ENCODE measurements at regions not wholly inside any gene's neighbourhood (a gene's known extent, or its start where the extent isn't known, plus 50 kb on each side); places are given as distances from the start of the nearest gene placed in this dataset.
"Not testable (repeated sequence)": the region's sequence is repeated elsewhere in the genome, so short reads cannot be mapped to it uniquely, and the experiment has no call there.

DNA sequence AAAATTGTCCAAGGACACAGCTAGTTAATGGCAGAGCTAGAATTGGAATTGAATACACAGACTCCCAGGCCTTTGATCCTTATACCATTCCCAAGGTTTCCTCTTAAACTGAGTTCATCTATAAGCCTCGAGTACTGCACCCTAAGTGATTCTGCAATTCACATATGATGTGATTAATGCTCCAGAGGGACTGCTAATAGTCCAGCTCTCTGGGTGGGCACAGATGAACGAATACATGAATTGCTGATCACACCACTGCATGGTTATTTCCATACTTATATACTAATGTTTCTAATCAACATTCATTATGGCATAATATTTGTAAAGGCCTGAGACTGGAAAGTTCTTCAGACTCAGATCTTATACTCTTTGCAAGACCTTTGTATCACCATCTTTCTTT is 101.8 kb downstream of the NUFIP1 start:
- DNase-seq (ENCODE audit: low read depth) = no peak

DNA sequence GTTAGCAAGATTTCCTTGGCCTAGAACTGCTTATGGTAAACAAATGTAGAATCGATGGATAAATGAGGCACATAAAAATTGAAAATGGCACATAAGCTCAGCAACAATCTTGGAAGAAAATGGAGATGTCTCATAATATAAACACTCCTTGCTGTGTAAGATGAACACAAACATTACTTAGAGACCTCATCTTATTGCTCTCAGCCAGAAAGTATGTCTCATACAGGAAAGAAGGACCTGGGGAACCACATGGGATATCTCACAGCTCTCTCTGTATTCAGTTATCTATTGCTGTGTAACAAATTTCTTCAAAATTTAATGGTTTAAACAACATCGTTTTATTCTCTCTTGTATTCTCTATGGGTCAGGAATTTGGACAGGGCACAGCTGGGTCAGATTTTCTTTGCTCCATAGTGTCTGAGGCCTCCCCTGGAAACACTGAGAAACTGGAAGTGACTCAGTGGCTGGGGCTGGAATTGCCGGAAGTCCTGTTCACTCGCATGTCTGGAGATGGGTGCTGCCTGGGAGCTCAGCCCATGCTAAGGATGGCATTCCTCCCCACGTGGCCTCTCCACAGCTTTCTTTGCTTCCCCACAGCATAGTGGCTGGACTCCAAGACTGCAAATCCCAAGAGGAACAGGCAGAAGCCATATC is 105.1 kb downstream of the NUFIP1 start:
- DNase-seq (ENCODE audit: low read depth) = peak; percentile 43

DNA sequence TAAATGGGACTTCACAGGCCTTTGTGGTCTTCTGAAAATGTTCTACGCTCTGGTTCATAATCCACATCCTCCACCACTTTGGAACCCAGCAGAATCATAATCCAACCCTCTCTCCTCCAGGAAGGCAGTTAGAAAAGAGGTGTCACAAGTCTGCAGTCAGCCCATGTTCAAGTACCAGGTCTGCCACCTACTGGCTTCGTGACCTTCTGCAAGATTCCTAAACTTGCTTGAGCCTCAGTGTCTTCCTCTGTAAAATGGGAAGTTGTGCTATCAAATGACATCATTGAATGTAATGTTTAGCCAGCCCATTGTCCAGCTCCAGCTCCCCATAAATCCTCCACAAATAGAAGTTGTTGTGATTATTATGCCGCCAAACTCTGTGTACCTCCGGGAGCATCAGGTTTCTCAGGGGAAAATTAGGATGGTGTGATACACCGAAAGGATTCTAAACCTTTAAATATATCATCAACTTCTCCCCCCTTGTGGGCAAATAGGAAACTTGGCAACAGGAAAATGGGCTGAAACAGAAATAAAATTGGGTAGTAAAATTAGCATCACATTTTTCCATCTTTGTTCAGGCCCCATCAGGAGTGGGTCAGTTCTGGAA is 109.7 kb downstream of the NUFIP1 start:
- DNase-seq (ENCODE audit: low read depth) = peak; percentile 28

DNA sequence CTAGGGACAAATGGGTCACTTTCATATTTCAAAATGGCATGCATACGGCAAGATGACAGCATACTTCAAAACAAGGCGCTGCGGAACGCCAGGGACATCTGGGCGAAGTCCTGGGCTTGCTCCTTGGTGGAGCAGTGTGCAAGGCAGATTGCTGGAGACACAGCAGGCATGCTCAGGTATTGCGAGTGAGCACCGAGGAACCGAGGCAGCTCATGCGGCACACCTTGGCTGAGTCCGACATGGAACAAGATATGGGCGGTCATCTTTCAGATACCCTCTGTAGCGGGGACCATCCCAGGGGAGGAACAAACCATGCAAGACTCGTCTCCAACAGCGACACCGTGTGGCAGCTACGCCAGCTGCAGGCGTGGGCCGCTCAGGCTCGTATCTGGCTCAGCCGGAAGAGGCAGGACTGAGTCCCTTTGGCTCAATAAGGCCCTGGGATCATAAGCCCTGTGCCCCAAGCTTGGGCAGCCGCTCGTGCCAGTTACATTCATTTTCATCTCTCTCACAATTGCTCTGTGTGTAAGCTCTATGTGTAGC is 112.4 kb downstream of the NUFIP1 start:
- no peak for DNase-seq (ENCODE audit: low read depth)

DNA sequence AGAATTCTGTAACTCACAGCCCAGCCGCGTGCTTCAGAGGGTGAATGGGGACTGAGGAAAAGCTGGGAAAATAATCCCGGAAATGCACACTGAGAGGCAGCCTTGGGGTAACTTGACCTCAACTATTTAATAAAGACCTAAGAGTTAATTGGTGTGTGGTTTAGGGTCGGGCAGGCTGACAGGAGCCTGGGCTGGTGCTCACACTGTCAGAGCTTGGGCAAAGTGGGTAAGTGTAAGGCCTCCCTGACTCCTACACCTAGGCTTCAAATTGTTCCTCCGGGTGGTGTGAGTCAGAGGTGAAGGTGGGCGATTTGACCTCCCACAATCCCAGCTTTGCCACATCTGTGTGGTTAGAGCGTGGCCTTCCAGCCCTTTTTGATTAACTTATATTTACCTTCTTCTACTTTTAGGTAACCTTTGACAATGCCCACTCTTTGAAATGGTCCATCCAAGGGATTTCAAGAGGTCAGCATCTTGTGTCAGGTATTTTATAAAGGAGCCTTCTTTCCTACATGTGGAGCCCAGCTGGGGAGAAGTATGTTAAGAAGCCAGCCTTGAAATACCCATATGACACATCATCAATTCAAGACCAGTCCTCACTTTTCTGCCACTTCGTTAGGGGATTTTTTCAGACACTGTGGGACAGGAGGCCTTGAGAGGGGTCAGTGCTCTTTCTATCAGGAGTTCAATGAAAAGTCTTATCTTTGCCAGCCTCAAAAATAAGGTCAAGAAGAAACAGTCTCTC is 114.2 kb downstream of the NUFIP1 start:
- no peak for DNase-seq (ENCODE audit: low read depth)

DNA sequence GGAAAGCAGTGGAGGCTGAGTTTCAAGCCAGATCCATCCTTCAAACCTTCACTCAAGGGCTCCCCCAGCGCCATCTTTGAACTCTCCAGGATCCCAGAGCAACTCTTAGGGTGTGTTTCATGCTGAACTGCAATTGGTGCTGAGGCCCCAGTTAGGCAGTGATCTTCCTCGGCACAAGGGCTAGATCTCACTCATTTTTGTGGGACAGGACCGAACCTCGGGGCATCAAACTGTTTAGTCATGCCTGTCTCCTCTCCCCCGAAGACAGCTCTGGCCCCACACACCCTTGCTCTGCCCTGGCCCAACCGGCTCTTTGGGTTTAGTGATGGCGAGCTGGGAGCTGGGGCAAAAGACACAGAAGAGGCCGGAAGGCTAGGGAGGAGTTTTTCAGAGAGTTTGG is 115.1 kb downstream of the NUFIP1 start:
- no peak for DNase-seq (ENCODE audit: low read depth)

DNA sequence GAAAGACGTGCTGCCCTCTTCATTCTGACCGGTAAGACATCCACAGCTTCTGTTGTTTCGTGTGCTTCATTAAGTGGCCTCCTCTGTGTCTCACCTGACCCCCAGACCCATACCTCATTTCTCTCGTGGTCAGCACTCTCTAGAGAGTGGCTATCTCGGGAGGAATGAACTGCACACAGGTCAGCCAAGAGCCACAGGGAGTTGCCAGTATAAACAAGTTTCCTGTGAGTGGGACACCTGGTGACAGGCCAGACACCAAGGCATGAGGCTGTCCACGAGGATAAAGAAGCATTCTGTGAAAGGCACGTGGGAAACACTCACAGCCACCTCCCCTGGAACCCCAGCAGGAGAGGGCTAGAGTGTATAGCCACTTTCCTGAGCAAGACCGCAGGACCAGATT is 115.8 kb downstream of the NUFIP1 start:
- DNase-seq (ENCODE audit: low read depth) = no peak

DNA sequence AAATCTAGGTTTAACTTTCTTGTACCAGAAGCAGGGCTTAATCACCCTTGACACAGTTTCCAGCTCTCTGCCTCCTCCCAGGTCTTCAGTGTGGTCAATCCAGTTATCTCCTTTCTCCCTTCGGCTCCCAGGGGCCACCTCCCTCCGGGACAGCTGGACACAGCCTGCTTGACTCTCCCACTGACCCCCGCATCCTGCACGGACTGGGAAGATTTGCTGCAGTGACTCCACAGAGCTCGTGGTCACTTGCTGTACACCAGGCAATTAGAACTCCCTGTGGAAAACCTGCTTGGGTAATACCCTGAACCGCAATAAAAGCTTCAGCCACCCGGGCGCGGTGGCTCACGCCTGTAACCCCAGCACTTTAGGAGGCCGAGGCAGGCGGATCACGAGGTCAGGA is 116.5 kb downstream of the NUFIP1 start:
- no peak for DNase-seq (ENCODE audit: low read depth)

DNA sequence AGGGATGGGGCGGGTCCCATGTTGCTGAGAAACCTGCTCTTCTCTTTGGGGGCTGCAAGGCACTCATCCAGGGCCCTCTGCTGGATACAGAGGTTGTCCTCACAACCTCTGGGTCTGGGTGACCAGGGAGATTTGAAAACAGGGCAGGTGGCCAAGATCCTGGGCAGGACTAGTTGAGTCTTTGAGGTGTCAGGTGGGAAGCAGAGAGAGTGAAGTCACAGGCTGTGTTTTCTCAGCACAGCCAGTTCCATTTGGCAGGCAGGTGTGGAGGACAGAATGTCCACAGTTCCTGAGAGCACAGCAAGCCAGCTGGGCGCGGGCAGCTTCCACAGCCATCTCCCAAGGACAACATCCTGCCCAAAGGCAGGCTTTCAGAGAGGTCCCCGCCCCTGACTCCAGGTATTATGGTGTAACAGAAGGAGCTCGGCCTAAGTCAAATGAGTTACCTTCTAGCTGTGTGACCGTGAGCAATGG is 118.8 kb downstream of the NUFIP1 start:
- no peak for DNase-seq (ENCODE audit: low read depth)

DNA sequence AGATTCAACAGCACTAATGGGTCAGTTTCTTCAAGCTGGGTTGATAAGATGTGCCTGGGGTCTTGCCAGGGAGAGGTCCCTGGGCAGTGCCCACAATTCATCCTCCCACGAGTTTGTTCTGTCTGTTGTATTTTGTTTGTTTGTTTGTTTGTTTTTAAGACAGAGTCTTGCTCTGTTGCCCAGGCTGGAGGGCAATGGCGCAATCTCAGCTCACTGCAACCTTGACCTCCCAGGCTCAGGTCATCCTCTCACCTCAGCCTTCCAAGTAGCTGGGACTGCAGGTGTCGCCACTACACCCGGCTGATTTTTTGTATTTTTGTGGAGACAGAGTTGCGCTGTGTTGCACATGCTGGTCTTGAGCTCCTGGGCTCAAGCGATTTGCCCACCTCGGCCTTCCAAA is 120.1 kb downstream of the NUFIP1 start:
- DNase-seq (ENCODE audit: low read depth) = no peak

DNA sequence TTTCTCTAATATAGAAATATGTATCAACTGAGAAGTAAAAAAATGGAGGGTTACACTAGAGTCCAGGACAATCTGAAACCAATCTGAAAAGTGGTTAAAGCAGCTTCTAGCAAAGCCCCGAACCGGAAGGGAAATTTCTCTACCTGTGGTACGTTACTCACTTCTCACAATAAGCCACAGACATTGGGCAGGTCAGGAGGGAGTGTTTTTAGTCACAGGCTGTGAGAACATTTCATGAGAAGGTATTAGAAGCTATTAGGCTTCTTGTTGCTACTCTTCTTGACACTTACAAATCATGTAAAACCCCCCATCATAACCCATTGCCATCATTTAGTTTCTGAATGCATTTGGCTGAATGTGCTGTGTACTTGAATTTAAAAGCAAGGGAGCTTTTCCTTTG is 120.9 kb downstream of the NUFIP1 start:
- DNase-seq (ENCODE audit: low read depth) = no peak

DNA sequence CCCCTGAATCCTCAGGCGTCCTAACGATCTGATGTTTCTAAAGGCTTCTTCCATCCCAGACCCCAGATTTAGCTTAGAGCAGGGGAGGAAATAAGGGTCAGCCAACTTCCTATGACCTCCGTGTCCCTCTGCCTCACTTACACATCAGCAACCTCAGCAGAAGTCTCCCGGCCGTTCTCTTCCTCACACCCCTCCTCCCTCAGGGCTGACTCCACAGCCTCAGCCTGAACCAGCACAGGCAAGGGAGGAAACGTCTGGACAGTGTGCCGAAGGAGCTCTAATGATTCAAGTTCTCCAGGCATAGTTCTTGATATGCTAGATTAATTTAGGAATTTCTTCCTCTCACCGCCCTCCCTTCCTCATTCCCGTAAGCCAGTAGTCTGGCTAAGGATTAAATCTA is 121.4 kb downstream of the NUFIP1 start:
- DNase-seq (ENCODE audit: low read depth) = no peak

DNA sequence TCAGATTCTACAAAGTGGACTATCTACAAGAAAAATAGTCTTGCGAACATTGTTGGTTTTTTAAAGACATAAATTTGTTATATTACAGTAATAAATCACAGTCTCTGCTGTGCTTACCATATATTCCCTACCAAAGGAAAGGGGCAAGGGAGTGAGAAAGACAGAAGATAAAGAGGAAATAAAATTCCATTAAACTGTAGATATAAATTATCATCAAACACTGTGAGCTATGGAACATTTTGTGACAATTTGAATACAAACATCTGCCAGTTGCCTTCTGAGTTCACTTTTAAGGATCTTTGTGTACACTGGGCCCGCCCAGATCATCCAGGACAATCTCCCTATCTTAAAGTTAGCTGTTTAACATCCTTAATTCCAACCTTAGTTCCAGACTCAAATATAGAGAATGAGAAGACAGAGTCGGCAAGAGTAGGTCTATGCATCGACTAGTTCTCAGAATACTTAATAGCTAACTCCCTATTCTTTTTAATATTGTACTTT is 122.8 kb downstream of the NUFIP1 start:
- no peak for DNase-seq (ENCODE audit: low read depth)

DNA sequence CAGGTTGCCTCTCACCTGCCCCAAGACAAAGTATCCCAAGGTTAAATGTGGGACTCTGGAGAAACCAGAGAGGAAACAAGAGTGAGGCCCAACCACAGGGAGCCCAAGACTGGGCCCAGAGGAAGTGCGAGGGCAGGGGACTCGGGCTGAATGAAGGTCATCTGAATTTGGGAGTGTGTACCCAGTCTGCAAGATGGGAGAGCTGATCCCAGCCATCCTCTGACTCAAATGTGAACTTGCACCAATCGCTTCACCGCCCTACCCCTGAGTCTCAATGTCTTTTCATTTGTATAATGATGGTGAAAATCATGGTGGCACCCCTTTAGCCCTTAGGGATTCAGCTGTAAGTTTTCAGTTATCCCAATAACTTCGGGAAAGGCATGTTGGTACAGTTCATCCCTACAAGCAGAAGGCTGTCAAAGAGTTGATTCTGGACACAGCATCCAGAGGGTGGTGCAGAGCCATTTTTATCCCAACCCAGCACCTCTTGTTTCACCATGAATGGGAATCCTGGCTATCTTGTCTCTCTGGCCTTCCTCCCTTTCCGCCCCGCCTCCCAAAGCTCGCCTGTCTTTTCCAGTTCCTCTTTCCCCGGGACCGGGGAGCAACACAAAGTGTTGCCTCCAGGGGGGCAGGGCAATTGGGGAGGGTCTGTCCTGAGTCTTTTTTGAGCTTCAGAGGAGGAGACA is 123.4 kb downstream of the NUFIP1 start:
- no peak for DNase-seq (ENCODE audit: low read depth)

DNA sequence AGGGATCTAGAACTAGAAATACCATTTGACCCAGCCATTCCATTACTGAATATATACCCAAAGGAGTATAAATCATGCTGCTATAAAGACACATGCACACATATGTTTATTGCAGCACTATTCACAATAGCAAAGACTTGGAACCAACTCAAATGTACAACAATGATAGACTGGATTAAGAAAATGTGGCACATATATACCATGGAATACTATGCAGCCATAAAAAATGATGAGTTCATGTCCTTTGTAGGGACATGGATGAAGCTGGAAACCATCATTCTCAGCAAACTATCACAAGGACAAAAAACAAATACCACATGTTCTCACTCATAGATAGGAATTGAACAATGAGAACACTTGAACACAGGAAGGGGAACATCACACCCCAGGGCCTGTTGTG is 125.6 kb downstream of the NUFIP1 start:
- DNase-seq (ENCODE audit: low read depth) = not testable (repeated sequence)

DNA sequence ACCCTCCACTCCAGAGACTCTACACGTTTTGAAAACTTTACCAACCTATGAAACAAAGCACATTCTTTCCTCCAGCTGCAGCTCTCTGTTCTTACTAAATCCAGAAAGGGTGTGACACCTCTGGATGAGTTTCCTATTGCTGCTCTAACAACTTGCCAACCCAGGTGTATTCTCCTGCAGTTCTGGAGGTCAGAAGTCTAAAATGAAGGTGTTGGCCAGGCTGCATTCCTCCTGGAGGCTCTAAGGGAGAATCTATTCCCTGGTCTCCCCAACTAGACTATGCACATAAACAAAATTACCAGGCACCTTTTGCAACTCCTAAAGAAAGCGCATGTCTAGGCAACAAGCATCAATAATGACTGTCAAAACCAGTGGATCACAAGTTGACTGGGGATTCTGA is 128.8 kb downstream of the NUFIP1 start:
- DNase-seq (ENCODE audit: low read depth) = no peak

DNA sequence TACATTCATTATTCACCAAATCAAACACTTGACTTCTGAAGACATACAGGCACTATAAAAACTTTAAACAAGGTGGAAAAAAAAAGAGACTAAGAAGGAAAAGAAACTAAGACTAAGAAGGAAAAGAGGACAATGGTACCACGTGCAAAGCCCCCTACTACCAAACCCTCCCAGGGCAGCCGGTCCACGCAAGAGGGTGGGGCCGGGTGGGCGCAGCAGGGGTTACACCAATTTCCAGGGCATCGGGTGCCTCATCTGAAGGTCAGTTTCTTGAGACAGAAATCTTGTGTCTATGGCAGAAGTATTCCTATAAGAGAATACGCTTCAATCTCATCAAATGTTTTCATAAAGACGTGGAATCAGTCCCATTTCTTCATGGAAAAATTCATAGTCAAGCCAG is 131.5 kb downstream of the NUFIP1 start:
- no peak for DNase-seq (ENCODE audit: low read depth)

DNA sequence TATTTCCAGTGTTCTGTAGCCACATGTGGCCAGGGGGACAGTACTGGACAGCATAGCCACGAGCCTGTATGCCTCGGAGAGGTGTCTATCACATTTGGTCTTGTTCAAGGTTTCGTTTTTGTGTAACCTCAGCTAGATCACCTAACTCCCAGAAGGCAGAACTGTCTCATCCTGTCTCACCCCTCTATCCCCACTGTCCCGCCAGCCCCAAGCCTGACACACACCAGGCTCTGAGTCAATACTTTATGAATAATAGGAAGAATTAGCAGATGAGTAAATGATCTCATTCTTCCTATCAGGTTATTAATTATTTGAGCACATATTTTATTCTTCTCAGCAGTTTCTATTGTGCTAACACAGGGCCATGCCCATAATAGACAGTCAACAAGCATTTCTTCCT is 132.2 kb downstream of the NUFIP1 start:
- DNase-seq (ENCODE audit: low read depth) = no peak

DNA sequence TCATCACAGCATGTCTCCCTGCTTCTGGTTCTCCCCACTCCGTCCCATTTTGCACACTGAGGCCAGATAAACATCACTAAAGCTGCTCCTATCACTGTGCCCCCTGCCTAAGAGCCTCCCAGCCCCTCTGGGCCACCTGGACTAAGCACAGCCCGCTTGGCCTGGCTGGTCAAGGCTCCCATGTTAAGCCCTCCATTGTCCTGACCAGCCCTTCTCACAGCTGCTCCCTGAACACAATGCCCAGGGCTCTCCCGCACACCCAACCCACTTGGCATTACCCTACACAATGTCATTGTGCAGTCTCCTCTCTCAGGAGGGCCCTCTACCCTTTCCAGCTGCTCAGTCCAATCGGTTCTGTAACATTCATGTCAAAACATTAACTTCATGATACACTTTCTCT is 133.4 kb downstream of the NUFIP1 start:
- DNase-seq (ENCODE audit: low read depth) = no peak

DNA sequence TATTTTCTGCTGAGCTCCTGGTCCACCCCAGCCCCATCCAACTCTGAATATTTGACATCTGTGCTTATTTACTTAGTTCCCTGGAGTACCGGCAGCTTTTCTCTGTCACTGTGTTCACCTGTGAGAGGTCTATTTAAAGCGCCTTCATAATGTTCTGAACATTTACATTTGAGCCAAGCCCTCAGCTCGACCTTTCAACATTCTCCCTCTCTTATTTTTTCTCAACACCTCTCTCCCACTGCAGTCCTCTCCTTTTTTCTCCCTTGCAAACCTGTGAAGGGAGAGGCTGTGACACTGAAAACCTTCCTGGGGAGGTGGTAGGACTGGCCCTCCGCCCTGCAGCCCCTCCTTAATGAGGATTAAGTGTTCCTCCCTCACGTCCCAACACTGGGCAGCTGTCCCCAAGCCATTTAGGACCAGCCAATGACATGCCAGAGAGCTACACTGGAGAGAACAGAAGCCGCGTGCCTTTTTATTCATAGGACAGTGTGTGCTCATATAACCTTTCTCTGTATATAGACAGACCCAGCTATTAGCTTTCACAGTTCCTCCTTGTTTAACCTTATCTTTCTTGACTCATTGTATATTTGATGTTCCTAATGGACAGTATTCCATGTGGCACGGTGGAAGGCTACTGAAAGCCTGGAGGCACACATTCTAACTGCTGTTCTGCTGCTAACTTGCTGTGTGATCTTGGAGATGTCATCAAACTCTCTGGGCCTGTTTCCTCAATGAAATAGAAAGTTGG is 134.8 kb downstream of the NUFIP1 start:
- DNase-seq (ENCODE audit: low read depth) = no peak

DNA sequence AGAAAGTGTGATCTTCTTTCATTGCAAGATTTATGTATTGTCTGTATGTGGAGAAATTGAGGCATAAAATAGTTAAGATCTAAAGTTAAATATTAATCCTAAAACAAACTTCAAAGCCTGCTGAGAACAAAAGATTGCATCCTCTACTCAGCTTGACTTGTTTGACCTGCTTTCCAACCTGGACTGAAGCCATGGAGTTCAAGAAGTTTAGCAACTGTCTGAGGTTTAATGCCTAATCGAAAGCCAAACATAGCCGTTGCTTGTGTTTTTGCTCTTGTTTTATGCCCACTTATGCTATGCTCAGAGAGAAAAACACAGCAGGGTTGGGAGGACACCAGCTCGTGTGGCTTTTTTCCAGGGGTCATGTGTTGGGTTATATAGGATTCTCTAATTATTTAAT is 135.6 kb downstream of the NUFIP1 start:
- DNase-seq (ENCODE audit: low read depth) = no peak

All from non-pigmented ciliary epithelial cell (primary cell).